GM18508 (cell line): ENCODE measurements at regions not wholly inside any gene's neighbourhood (a gene's known extent, or its start where the extent isn't known, plus 50 kb on each side); places are given as distances from the start of the nearest gene placed in this dataset.

Source experiments
- ATAC-seq: cut with Tn5 transposase; IDR thresholded peaks from one replicate; pipeline ENCODE4 v1.9.1; 2021; ENCODE audit warnings: moderate number of reproducible peaks; ENCODE audit not compliant: insufficient read depth, unreplicated experiment

DNA sequence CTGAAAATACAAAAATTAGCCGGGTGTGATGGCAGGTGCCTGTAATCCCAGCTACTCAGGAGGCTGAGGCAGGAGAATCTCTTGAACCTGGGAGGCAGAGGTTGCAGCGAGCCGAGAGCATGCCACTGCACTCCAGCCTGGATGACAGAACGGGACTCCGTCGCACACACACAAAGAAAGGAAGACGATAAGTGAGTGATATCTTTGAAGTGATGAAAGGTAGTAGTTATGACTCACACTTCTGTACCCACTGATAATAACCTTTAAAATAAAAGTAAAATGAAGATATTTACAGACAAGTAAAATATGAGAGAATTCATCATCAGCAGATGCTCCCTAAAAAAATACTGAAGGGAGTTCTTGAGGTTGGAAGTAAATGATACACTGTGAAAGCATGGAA lies 171.3 kb upstream of the CRY1 start:
- ATAC-seq: no peak

DNA sequence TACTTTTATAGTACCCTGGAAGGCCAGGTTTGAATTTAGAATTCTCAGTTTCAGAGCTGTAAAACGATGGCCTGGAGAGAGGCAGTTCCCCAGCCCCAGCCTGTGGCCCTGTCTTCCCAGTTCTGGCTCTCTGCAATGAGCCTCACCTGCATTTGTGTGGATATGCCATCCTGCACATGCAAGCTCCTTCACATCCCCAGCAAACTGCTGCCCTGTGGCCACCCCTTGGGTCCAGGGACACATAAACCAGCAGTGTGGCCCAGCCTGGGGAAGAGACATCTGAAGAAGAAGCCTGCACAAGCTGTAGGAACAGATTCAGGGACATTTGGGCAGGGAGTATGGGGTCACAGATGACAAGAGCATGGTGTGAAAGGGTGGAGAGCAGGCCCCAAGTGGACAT lies 174.3 kb upstream of the CRY1 start:
- ATAC-seq: no peak

DNA sequence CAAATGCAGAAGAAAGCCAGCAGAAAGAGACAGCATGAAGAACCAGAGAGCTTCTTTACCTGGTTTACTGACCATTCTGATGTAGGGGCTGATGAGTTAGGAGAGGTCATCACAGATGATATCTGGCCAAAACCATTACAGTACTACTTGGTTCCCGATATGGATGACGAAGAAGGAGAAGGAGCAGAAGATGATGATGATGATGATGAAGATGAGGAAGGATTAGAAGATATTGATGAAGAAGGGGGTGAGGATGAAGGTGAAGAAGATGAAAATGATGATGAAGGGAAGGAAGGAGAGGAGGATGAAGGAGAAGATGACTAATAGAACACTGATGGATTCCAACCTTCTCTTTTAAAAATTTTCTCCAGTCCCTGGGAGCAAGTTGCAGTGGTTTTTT lies 178.2 kb upstream of the CRY1 start:
- no peak for ATAC-seq

DNA sequence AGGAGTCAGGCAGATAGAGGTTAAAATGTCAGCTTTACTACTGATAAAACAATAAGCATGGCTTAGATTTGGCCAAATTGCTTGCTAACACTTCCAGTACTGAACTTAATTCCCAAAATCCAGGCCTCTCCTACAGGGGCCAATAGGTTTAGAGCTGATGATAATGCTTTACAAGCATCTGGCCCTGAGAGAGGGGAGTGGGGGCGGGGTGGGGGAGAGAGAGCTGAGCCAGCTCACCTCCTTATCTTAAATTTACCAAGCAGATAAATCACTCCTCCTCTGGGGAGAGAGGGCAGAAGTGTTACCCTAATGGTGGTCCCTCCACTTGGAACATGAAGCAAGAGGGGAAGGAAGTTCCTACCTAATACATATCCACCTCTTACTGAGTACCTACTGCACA lies 182.2 kb upstream of the CRY1 start:
- no peak for ATAC-seq

DNA sequence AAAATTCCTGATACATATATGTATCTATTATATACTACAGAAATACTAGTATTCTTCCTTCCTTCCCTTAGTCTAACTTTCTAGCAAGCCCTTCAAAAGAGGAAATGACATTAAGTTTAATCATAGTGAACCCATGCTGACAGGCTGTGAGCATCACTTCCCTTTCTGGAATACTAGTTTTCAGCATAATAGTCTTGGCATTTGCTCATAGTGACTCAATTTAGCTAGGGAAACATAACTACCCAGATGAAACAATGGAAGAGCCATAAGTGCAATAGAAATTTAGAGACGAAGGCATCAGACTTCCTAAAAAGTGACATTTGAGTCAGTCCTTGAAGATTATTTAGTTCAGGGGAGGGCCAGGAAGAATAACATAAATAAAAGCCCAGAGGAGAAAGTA lies 184.5 kb upstream of the CRY1 start:
- ATAC-seq: no peak

DNA sequence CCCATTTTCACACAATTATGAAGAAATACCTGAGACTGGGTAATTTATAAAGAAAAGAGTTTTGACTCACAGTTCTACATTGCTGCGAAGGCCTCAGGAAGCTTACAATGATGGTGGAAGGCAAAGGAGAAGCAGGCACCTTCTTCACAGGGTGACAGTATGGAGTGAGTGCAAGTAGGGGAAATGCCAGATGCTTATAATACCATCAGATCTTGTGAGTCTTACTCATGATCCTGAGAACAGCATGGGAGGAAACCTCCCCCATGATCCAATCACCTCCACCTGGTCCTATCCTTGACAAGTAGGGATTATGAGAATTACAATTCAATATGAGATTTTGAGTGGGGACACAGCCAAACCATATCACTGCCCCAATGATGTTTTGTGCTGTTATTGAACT lies 189.3 kb upstream of the CRY1 start:
- ATAC-seq: no peak

DNA sequence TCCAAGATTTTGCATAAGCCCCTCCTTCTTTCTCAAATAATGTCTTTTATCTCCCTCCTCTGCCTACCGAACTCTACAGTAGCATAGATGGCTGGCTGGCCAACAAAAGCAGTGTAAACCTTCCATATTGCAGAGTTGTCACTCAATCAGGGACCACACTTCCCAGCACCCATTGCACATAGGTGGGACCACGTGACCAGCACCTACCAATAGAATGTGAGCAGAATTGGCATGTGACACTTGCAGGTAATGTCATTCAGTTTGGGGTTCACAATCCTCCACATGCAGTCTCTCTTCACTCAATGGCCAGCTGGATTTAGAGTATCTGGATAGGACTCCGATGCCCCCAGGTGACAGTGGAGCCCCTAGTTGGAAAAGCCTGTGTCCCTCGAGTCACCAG lies 190.3 kb upstream of the CRY1 start:
- ATAC-seq: no peak

DNA sequence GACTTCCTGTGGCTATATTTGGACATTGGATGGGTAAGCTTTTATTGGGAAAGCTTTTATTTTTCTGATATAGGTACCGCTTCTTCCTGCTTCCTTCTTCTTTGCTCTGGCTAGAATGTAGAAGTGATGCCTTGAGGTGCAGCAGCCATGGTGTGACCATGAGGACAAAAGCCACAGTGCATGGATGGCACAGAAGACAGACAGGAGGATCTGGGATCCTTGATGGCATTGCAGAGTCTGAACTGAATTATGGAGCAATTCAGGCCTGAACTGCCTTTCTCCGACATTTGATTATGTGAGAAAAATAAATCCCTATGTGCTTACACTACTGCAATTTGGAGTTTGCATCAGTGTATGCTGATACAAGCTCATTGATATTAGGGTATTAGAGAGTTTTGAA lies 191.3 kb upstream of the CRY1 start:
- ATAC-seq: no peak

DNA sequence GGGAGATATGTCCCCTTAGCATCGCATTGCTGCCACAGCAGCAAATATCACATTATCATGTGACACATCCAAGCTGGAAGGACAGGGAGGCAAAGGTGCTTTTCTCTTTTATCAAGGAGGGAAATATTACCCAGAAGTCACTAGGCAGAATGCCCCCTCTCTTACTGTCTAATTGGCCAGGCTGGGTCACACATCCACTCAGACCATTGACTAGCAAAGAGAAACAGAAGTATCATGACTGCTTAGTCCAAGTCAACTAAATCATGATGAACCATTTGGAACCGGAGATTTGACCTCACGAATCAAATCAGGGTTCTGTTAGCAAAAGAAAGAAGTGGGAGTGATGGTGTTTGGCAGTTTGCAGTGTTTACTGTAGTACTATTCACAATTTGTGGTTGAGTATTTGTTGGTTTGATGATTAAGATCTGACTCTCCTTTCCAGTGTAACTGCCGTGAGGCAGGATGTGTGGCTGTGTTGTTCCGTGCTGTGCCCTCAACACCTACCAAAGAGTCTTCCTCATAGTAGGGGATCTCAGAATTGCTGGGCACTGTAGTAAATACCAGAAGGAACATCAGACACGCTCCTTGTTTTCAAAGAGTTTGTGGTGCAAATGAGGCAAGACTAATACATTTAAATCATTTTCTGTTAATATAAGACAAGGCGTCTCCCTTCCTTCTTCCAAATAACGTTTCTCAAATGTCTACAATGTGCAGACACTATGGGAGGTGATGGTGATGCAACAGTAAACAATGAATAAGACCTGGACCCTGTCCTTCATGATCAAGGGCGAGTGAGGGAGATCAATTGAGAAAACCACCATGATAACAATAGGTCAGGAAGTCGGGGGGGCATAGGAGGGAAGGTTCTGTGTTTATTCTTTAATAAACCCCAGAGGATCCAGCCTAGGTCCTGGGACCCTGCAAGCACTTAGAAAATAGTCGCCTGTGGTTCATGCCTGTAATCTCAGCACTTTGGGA lies 194.4 kb upstream of the CRY1 start:
- no peak for ATAC-seq

DNA sequence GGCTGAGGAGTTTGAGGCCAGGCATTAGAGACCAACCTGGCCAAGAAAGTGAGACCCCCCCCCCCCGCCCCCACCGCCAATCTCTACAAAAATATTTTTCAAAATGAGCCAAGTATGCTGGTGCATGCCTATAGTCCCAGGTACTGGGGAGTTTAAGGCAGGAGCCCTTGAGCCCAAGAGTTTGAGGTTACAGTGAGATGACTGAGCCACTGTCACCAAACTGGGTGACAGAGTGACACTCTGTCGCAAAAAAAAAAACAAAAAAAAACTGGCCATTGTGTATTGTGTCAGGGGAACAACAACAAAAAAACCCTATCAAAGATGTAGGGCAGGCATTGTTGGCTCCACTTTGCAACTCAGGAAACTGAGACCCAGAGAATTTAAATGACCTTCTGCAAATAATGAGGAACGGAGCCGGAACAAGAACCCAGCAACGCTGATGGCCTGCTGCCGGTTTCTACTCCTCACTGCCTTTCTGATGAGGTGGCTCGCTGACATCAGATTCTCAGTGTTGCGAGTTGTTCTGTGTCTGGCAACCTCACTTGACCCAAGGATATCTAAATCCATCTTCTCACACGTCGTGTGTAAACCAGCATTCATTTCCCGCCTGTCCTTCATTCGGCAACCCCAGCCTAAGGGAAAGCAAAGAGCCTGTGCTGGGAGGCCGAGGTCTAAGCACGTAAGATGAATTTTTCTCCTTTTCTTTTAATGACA lies 195.2 kb upstream of the CRY1 start:
- ATAC-seq: no peak

DNA sequence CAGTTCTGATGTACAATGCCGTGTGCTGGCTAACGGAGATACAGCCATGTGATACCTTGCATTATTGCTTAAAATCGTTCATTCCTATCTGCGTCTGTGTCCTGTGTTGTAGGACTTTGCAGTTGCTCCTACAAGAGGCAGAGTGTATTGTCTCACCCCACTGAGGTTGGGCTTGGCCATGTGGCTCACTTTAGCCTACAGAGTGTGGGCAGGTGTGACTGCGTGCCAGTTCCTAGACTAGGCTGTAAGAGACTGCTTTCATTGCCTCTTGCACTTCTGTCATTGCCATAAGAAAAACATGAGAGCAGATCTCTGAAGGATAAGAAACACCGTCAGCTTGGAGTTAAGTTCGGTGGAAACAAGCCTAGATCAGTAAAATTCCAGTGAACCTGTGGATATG lies 197.7 kb upstream of the CRY1 start:
- no peak for ATAC-seq

DNA sequence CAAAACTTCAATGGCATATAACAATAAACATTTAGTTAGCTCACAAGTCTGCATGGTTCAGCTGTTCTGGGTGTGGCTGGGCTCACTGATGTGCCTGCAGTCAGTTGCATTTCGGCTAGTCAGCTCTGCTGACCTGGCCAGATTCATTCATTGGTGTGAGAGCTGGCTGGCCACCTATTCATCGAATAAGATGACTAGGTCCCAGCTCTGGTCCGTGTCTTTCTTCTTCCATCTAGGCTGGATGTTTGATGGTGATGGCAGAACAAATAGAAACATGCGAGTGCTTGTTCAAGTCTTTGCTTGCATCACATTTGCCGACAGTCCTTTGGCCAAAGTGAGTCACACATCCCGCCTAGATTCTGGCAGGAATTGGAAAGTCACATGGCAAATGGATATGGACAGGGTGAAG lies 203.3 kb upstream of the CRY1 start:
- ATAC-seq: no peak

DNA sequence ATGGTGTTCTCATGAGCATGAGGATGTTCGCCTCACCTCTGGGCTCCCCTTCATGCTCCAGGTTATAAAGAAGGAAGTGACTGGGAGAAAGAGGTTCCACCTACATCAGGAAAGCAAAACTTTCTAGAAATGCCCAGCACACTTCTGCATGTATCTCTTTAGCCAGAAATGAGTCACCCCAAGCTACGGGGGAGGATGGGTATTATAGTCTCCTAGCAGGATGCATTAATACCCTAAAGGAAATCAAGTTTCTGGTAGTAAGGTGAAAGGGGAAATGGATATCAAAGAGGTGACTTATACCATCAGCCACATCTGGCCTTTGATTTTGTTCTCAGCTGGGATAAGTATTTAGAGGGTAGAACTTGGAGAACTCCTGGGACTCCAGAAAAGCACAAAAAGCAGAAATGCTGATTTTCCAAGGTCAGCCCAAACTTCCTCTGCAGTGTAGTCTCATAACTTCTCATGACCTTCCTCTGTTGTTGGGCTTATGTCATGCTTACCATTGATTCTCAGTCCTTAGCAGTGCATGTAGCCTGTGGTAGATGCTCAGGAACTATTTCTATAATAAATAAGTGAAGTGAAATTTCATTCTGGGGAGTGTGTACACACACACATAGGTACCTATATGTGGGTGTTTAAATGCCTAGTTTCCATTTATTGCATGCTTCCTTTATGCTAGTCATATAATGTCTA lies 209.4 kb upstream of the CRY1 start:
- no peak for ATAC-seq

DNA sequence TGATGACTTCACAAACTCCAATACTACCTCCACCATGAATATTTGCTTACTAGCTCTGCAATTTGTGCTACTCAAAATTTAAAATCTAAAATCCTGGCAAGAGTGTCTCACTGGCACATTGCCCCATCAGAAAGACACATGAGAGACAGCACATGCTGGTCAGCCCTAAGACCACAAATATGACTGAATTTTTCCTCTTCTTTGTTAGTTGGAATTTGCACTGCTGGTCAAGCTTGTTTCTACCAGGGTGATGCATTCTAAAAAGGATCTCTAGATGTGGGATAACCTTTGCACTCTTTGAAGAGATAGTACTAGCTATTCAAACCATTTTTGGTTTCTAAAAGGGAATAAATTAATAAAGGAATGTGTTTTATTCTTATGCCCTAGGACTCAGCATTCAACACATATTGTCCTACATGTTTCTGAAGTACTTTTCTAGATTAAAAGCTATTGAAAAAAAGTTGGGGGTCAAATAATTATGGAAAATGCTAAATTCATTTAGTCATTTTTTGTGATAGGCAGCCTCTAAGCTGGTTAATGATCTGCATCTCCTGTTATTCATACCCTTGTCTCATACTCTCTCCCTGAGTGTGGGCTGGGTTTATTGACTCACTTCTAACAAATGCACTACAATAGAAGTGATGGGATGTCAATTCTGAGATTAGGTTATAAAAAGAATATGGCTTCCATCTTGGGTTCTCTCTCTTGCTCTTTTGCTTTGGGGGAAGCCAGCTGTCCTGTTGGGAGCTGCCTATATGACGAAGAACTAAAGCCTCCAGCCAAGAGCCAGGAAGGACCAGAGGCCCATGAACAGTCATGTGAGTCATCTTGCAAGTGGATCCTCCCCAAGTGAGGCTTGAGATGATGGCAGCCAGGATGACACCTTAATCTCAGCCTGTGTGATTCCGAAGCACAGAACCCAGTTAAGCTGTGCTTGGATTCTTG lies 211.5 kb upstream of the CRY1 start:
- no peak for ATAC-seq

DNA sequence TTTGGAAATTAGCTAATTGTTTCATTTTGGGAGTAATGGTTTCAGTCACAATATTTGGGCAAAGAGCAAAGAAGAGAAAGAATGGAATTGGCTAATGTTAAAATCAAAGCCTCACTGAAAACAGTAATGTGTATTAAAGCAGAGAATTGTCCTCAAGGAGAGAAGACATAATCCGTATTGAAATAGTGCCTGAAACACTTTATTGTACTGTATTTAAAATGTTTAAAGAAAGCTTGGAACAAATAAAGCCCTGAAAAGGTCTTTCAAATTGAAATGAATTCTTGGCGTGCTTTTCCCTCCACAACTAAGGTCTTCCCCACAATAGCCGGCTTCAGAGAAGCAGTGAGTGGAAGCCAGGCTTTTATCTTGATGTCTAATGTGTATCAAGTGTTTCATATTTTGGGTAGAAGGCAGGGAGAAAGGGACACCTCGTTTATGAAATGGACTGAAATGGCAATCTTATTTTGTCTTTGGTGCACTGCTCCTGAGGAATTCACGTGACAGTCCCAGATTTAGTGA lies 212.9 kb upstream of the CRY1 start:
- no peak for ATAC-seq

DNA sequence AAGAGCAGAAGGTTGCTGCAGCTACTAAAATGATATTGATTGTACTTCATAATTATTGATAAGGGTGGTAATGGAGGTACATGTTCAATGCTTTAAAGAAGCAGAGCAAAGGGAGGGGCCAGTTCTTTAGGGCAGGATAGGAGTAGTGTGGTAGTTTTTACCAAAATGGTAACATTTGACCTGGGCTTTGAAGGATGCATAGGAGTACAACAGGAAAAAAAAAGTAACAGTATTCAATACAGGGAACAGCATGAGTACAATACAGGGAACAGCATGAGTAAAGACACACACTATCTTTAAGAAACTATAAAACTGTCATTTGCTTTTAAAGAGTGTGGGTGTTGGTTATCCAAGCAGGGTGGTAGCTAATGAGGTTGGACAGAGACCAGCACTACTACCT lies 215.0 kb upstream of the CRY1 start:
- ATAC-seq: no peak

DNA sequence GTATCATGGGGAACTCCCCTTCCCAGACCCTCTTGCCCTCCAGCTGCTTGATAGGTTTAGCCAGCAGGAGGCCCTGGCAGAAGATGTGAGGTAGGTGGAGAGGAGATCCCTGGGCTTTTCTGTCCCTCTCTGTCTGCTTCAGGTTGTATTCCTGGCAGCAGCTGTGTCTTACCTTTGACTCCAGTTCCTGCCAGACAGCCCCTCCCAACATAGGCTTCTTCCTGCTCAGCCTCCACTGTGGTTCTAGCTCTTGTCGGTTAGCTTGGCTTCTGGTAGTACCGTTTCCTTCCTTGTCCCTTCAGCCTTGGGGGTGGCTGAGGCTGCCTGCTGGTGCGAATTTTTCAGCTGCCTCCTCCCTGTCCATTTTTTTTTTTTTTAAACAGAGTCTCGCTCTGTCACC lies 215.7 kb upstream of the CRY1 start:
- no peak for ATAC-seq

DNA sequence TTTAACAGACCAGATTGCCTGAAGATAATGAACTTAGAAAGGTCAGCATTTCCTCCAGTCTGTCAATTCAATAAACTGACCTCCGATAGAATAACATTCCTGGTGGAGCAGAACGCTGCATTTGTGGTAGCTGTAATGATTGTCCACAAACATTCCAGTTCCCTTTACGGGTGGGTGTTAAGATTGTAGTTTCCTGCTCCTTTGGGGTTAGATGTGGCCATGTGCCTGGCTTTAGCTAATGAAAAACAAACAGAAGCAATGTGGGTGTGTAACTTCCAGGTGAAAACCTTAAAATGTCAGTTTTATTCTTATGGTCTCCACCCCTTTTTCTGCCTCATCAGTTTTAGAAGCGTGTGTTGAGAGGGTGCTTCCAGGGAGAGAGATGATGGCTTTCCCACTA lies 217.3 kb upstream of the CRY1 start:
- ATAC-seq: no peak

DNA sequence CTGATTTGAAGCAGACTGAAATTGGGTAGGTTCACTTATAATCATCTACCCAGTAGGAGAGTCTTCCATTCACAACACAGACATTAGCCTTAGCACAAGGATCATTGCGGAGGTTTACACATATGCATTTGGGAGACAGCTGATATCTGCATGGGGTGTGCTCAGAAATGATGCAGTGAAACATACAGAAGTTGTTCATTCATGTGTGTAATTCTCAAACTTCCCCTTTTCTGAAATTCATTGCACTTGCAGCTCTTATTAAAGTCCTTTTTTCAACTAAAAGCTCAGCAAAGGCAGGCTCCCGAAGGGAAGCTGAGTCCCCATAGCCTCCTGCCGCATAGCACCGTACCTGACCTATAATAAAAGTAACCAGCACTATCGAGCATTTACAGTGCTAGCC lies 218.3 kb upstream of the CRY1 start:
- ATAC-seq: no peak
